HG03571 (cell line): ENCODE measurements at regions not wholly inside any gene's neighbourhood (a gene's known extent, or its start where the extent isn't known, plus 50 kb on each side); places are given as distances from the start of the nearest gene placed in this dataset.
"Not testable (repeated sequence)": the region's sequence is repeated elsewhere in the genome, so short reads cannot be mapped to it uniquely, and the experiment has no call there.

ENCODE experiments used
- ATAC-seq: cut with Tn5 transposase; IDR thresholded peaks from one replicate; pipeline ENCODE4 v1.9.1; 2021; ENCODE audit not compliant: unreplicated experiment

DNA sequence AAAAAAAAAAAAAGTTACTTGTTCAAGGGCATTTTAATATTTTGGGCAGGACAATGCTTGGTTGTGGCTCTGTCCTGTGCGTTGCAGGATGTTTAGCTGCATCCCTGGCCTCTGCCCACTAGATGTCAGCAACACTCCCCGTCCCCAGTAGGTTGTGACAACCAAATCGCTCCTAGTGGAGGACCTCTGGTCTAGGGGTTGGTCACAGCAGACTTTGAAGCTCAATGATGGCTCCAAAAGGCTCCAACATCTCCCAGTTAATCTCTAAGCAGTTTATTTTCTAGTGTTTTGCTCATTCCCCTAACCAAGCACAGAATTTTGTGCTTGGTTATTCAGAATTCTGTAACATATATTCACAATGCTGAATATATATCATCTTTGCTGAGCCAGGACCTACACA lies 67.0 kb downstream of the CHRNA1 start:
- peak; percentile 90 for ATAC-seq

DNA sequence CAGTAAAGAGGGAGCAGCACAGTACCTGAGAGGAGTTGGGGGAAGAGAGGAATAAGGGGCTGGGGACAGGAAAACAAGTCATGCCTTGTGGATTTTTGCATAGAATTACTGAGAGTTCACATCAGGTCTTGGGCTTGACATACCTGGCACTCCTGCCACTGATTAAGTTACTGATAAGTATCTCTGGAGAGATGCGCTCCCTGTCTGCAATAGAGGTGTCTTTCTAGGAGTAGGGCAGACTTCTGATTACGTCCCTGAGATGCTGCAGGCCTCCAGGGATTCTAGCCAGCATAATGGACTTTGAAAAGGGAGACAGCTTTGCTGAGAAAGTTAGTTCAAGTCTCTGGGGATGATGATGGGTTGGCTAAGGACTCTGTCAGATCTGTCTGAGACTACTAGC lies 69.4 kb downstream of the CHRNA1 start:
- no peak for ATAC-seq

DNA sequence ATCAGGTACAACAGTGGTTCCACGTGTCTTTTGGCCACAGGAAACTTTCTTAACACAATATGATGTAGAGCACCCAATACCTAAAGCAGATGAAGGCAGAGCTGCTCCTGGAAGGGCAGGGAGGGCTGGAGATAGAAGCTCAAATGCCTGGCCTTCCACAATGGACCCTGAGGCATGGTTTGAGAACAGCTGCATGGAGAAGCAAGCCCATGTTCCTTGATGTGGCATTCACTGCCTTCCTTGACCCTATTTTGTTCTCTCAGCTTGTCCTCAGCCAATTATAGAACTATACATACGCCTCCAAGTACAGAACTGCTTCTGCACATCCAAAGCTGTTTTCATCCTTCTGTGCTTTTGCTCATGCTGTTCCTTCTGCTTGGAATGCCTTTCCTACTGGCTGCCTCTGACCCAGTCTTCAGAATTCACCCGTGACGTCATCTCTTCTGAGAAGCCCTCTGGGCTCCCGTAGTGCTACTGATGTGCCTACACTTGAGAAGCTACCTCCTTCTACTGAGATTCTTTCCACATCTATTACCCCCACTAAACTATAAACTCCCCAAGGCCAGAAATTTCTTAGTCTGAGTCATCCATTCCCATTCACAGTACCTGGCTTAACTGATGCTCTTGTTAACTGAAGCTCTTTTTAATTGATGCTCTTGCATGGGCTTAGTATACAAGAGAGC lies 69.9 kb downstream of the CHRNA1 start:
- no peak for ATAC-seq

DNA sequence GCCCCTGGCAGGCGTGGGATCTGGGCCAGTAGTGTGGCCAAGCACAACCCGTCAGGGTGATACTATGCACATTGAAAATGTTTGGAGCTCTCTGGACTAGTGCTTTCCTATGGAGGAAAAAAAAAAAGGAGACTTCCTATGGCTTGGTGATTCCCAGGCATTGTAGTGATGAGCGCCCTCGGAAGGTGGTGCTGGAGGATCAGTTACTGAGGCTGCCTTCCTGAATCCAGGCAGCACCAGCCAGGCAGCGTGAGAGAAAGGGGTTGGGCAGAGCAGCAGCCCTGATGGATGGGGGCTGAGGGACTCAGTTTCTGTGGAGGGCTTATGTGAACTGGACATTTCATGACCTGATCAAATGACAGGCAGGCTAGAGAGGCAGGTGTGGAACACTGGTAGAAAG lies 70.9 kb downstream of the CHRNA1 start:
- ATAC-seq: no peak

DNA sequence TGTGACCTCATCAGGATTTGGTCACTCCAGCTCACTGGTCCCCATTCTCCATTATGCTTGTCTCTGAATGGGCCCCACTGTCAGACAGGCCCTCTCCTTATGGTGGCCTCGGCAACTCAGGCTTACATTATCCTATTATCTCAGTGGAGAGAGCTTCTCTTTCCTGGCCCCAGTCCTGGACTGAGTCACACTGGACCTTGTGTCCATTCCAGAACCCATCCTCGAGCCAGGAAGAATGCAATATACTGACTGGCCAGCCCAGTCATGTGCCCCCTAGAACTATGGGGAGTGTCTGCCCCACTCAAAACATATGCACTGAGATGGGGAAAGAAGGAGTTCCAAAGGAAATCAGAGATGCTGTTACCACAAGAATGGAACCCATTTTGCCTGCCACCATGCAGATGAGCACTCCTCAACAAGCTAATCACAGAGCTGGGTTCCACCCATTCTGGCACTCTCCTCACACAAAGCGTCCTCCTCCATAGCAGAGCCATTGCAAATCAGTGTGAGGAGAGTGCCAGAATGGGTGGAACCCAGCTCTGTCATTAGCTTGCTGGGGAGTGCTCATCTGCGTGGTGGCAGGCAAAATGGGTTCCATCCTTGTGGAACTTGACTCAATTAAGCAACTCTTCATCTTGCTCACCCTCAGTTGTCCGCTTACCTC lies 71.9 kb downstream of the CHRNA1 start:
- ATAC-seq: no peak

DNA sequence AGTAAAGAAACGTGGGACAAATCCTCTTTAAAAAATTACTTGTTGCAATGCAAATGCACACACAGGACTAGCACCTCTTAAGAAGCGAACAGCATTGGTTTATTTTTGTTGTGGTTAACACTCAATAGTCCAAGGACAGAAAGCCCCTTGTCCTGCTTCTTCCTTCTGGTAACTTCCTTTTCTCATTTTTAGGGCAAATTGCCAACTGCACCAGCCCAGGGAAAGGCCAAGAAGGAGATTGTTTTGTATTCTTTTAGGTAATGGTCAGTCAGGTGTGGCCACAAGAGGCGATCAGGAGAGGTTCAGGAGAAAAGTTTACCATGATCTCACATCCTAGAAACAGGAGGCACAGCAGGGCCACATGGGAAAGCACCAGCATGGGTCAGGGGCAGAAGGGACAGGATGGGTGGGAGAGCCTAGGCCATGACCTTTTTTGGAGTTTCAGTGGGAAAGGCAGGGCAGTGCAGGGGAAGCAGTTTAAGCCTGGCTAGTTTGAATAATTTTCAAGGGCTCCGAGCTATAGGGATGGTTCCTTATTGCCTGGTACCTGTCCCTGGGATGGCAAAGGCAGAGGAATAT lies 73.0 kb downstream of the CHRNA1 start:
- no peak for ATAC-seq

DNA sequence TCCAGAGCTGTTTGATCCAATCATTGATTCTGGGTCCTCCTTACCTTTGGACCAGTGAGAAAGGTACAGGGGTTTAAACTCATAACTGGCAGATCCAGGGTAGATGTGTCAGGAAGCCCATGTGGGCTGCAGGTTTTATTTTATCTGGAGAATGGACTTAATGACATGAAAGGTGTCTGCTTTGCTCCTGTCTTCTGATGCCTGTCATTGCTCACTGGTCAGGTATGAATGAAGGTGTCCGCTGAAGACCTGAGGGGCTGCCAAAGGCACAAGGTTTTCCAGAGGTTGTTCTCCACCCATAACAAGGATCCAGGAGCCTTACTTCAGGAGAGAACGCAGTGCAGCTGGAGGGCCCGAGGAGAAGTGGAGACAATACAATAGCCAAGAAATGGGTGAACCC lies 74.2 kb downstream of the CHRNA1 start:
- no peak for ATAC-seq

DNA sequence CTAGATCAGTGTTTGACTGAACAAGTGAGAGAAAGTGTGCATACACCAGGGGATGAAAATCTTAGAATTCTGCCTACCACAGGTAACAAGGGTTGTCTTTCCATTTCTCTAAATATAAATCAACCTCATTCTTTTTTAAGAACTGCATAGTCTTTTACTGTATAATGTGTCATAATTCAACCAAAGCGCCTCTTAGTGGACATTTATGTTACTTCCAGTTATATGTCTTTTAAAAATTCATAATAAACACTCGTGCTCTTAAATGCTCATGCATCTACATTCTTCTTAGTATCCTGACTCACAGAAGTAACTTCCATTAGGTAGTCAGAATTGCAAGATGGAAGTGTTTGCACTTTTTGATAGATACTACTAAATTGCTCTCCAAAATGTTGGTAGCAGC lies 76.2 kb downstream of the CHRNA1 start:
- no peak for ATAC-seq

DNA sequence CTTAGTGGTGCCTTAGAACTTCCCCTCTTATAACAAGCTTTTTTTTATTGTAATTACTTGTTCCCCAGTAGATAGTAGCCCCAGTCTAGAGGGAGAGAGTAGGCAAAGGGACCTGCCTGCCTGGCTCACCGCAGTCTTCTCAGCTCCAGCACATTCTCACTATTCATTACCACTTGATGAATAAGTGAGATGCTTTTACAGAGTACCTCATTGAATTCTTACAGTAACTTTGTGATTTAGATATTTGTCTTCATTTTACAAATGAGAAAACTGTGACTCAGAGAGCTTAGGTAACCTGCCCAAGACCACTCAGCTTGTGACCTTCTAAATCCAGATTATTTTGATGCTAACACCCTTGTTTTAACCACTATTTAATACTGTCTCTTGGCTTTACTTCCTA lies 77.8 kb downstream of the CHRNA1 start:
- no peak for ATAC-seq

DNA sequence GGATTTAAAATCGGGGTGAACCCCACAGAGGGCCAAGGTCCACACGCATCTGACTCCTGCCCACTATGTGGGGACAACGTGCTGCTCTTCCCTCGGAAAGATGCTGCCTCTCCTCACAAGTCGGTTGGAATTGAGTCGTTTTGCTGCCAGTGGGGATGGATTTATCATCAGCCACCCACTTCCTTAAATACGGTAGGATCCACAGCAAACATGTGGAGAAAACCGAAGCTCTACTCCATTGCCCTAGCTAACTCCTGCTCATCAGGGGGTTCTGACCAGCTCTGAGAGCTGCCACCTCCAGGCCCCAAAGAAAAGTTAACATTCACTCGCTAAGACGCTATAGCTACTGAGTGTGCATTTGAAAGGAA lies 80.9 kb downstream of the CHRNA1 start:
- no peak for ATAC-seq

DNA sequence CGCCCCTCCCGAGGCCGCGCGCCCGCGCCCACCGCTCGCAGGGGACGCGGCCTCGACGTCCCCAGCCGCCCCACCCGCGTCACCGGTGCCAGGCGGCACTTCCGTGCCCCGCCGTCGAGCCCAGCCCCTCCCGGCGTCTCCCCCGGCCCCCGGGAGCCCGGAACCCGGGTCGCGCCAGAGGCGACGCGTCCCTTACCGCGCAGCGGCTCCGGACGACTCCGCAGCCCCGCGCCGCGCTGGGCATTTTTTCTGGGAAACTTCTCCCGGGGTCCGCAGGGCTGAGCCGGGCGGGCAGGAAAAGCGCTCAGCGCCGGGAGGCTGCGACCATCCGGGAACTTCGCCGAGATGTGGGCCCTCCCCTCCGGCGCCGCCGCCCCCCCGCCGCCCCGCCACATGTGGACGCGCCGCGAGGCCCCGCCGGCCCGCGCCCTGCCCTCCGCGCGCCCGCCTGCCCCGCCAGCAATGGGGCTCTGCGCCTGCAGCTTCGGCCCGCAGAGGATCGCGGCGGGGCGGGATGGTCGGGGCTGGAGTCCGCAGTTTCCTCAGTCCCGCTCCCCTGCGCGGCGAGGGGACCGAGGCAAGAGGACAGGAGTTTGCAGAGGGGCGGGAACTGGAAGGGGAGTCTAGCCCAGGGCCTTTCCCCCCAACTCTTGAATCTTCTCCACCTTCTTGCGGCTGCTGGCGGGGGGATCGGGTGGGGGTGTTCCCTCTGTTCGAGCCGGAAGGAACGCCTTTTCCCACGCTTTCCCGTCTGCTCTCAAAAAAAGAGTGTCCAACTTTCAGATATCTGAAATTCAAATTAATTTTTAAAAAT lies 81.5 kb downstream of the CHRNA1 start:
- ATAC-seq: peak; percentile 60

DNA sequence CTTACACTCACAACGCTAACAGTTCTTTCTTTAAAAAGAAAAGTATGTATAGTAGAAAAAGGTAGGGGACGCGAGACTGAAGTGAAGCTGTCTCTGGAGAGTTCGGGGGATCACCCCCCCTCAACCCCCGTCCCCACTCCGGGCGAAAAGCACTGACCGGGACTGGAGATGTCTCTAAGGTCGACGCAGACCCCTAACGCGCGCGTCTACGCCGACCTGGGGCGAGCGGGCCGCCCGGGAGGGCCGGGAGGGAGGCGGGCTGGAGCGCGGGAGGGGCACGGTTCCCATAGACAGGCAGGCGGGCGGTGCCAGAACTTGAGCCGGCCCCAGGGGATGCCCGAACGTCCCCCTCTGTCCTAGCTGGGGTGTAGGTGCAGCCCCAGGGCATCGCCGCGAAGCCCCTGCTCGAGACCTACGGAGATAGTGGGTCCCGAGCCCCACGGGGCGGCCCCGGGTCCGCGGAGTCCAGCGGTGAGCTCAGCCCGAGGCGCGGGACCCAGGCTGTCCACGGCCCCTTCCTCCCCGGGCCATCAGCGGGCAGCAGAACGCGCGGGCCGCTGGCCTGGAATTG lies 82.2 kb downstream of the CHRNA1 start:
- peak; percentile 47 for ATAC-seq

DNA sequence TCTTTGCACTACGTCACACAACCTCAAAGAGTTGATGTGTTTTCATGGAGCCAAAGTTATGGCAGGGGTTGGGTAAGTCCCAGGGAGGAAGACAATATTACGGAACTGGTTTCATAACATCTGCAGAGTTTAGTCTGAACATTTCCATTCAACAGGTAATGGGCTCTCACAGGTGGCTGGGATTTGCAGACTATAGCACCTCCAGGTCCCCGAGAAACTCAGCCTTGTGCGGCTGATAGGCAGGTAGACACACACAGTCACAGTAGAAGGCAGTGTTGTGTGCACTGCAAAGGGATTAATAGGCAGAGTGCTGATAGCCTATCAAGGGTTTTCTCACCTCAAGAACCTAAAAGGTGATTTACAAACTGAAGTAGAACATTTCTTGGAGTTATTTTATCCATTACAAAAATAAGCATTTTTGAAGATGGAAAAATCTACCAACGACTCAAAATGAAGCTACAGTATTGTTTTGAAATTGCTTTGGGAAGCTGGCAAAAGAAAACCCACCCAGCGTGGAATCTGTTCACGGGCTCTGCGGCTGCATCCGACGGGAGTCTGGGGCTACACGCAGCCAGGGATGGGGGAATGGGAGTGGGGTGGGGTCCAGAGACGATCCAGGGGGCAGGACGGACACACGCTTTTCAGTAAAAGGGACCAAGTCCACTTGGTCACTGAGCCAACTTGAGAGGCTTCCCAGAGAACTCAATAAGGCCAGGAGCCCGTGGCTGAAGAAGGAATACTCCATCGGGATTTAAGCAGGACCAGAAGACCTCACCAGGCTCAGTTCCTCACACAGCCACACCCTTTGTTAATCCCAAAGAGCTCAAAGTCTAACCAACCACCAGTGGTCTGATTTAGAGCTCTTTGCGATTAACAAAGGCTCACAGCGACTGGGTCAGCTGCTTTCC lies 82.9 kb downstream of the CHRNA1 start:
- ATAC-seq: no peak

DNA sequence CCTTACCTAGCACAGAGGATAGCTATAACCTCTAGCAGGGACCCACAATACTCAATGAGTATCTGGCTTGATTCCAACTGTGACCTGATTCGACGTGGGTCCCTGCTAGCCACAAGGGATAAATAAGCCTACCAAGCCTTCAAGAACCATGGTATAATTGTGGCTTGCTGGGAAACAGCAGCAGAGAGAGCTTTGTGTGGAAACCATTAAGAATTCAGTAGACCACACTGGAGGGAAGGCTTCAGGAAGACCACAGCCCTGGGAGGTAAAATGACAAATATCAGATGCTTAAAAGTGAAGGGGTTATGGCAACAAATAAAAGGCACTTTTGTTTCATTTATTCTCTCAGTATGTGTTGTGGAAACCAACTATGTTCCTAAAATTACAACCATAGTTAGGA lies 82.6 kb upstream of the WIPF1 start:
- ATAC-seq: no peak

DNA sequence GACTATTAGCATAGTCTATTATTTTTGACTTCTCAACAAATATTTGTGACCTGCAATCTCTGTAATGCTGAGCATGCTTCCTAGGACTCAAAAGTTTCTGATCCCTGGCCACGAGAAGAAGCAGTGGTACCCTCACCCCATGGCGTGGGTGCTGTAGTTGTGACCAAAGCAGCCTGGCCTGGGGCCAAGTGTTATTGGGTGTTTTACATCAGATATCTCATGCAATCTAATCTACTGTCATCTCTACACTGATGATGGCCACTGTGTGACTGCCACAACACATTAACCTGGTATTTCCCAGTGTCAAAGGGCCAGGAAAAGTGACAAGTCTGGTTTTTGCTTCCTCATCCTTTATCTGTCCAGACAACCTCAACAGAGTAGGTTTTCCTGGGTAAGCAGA lies 80.8 kb upstream of the WIPF1 start:
- ATAC-seq: no peak

DNA sequence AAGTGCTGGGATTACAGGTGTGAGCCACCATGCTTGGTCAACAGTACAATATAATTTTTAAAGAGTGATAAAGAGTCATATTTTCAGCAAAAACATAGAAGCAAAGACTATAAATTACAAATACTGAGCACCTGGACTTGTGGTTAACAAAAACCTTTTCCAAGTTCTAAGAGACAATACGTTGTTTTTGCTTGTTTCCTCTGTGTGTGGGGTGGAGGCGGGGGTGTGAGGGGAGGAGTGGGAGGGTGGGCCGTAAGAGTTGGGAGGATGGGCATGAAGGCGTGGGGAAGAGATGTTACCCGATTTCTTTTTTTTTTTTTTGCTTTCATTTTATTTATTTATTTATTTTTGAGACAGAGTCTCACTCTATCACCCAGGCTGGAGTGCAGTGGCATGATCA lies 78.0 kb upstream of the WIPF1 start:
- no peak for ATAC-seq

DNA sequence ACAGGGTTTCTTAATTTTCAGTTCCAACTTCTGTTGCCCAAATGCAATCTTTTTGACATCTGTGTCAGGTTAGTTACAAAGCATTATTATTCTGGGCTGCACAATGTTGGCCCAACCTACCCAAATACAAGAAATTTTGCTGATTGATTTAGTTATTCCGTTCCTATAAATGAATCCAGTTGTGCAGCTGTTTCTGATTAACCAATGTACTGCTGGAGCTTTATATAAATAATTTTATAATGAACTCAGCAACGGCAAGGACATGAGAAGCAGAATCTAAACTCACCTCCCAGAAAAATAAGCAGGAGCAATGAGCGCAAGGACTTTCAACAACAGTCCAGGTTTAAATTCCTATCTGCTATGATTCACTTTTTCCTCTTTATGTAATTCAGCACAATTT lies 76.3 kb upstream of the WIPF1 start:
- ATAC-seq: no peak

DNA sequence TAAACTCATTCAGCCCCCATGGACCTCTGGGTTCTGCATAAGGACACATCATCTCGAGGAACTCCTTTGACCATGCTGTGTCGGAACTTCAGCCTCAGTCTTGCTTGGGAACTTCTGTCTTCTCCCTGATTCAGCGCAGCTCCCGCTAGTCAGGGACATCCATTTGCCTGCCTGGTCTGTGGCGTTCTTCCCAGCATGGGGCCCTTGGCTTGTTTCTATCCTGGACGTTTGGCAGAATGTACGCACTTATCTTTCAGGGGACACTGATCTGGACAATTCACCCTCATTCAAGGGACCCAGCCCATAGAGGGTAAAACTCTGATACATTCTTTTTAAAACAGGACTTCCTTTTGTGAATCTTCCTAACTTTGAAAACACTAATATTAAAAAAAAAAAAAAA lies 75.8 kb upstream of the WIPF1 start:
- no peak for ATAC-seq

DNA sequence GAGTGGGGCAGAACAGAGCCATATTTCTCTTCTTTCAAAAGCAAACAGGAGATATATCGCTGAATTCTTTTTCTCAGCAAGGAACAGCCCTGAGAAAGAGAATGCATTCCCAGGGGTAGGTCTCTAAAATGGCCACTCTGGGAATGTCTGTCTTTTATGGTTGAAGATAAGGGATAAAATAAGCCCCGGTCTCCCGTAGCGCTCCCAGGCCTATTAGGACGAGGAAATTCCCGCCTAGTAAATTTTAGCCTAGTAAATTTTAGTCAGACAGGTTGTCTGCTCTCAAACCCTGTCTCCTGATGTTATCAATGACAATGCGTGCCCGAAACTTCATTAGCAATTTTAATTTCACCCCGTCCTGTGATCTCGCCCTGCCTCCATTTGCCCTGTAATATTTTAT lies 73.9 kb upstream of the WIPF1 start:
- not testable (repeated sequence) for ATAC-seq

DNA sequence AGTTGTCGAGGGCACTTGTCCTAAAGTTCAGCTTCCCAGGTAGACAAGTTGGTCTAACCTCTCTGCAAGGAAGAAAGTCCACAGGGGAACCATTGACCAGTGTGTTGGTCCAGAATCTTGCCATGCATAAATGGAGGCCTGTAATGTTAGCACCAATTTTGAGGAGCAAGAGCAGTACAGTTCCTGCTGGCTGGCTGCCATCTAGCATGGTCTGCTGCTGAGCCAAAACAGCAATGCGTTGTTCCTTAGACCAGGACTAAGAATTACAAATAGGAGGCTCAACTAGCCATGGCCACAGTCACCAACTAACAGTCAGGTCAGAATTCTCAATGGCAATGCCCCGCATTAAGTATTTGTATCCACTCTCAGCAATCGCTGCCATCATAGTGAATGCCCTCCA lies 72.8 kb upstream of the WIPF1 start:
- no peak for ATAC-seq

DNA sequence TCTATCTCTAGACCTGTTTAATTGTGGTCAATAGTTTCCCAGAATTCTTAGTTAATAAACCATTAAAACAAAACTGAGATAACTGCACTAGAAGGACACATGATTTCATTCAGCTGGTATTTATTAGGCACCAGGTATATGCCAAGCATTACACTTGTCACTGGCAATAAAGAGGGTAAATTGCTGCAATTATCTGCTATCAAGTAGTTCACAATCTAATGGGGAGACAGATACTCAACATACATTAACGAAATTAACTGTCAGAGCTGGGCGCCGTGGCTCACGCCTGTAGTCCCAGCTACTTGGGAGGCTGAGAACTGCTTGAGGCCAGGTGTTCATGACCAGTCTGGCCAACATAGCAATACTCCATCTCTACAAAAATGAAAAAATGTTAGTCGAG lies 71.7 kb upstream of the WIPF1 start:
- ATAC-seq: no peak
